ENCODE measurements at regions not wholly inside any gene's neighbourhood (a gene's known extent, or its start where the extent isn't known, plus 50 kb on each side); places are given as distances from the start of the nearest gene placed in this dataset.
A peak's percentile ranks its signal among the peaks of the same experiment; 100 is the strongest.
"Not testable (repeated sequence)": the region's sequence is repeated elsewhere in the genome, so short reads cannot be mapped to it uniquely, and the experiment has no call there.

- H3K27me3 ChIP-seq, H3K27ac ChIP-seq, H4K20me1 ChIP-seq, H3K36me3 ChIP-seq, H3K4me3 ChIP-seq, H3K4me1 ChIP-seq, H3K9ac ChIP-seq, H3K4me2 ChIP-seq: not testable (repeated sequence)
- H3K9me3 ChIP-seq (replicated peaks in 1 of 11) = peaks cover 19 to 33% (median 30%) of the 10 kb centered on the region in 11 experiments
These were observed 84.5 kb downstream of the IDS start for GRCh38 chrX:149420566-149420965.

- no peak overlapping the region for H3K9ac ChIP-seq
- peaks cover 4 to 24% (median 12%) of the 10 kb centered on the region in 11 experiments; a peak in 18 of 22 replicates for H3K9me3 ChIP-seq (replicated peaks in 1 of 11)
- H3K27ac ChIP-seq = no peak overlapping the region
- no peaks in the 10 kb centered on the region for H3K4me1 ChIP-seq
- no peaks in the 10 kb centered on the region for H3K27me3 ChIP-seq
- no peak for TF ChIP-seq Cebpa-rat (IDR thresholded peaks at IDR 0.05)
- H3K4me2 ChIP-seq = no peak overlapping the region
- H3K36me3 ChIP-seq = no peaks in the 10 kb centered on the region
- no peak overlapping the region for H3K4me3 ChIP-seq
- H4K20me1 ChIP-seq = no peaks in the 10 kb centered on the region
These were observed 107.1 kb downstream of the IDS start for GRCh38 chrX:149398027-149398426.

GRCh38 chrX:149392921-149393320, 112.2 kb downstream of the IDS start:
- H3K27me3 ChIP-seq = no peaks in the 10 kb centered on the region
- H3K36me3 ChIP-seq = no peaks in the 10 kb centered on the region
- H3K27ac ChIP-seq = no peak overlapping the region
- H4K20me1 ChIP-seq = no peaks in the 10 kb centered on the region
- no peak overlapping the region for H3K4me2 ChIP-seq
- H3K4me3 ChIP-seq = no peak overlapping the region
- H3K9ac ChIP-seq = no peak overlapping the region
- H3K9me3 ChIP-seq (replicated peaks in 1 of 11) = peaks cover 4 to 24% (median 12%) of the 10 kb centered on the region in 11 experiments; a peak in 18 of 22 replicates
- no peak for TF ChIP-seq Cebpa-rat (IDR thresholded peaks at IDR 0.05)
- H3K4me1 ChIP-seq = no peaks in the 10 kb centered on the region

GRCh38 chrX:149383852-149384251, 121.3 kb downstream of the IDS start:
- H3K4me2 ChIP-seq = no peak overlapping the region
- no peak overlapping the region for H3K4me3 ChIP-seq
- H3K36me3 ChIP-seq = no peaks in the 10 kb centered on the region
- H3K9ac ChIP-seq = no peak overlapping the region
- peaks cover 0 to 9% (median 7%) of the 10 kb centered on the region in 11 experiments; a peak in 12 of 22 replicates for H3K9me3 ChIP-seq (replicated peaks in 1 of 11)
- H3K4me1 ChIP-seq = no peaks in the 10 kb centered on the region
- H3K27ac ChIP-seq = no peak overlapping the region
- TF ChIP-seq Cebpa-rat (IDR thresholded peaks at IDR 0.05) = no peak
- H4K20me1 ChIP-seq = no peaks in the 10 kb centered on the region
- H3K27me3 ChIP-seq = no peaks in the 10 kb centered on the region

DNA sequence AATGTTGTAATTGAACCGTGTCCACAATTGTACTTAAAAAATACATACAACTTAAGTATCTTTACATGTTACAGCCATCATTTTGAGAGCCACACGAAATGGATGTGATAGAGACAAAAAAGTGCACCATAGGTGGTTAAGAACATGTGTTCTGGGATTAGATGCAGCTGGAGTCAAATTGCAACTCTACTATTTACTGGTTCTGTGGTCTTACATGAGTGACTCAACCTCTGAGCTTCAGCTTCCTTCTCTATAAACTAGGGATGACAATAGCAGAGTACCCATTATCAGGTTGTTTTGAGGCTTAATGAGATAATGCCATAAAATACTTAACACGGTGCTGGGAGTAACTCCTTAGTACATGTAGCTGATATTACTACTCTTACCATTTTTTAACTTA, 130.4 kb downstream of the IDS start:
- Histone ChIP-seq H3K4me3 (no peak overlapping the region), H3K36me3 (no peaks in the 10 kb centered on the region)
- no peak for TF ChIP-seq Cebpa-rat (IDR thresholded peaks at IDR 0.05)

GRCh38 chrX:149372866-149373265, 132.2 kb downstream of the IDS start:
- peaks cover 0 to 18% (median 11%) of the 10 kb centered on the region in 10 experiments; a peak in 7 of 20 replicates for H3K4me1 ChIP-seq
- no peak overlapping the region for H3K27ac ChIP-seq
- no peaks in the 10 kb centered on the region for H3K27me3 ChIP-seq
- H3K4me2 ChIP-seq = no peak overlapping the region; a peak in 4 of 22 replicates
- peaks cover 0 to 6% (median 0%) of the 10 kb centered on the region in 11 experiments; a peak in 1 of 22 replicates for H3K9me3 ChIP-seq (replicated peaks in 1 of 11)
- H3K9ac ChIP-seq = no peak overlapping the region
- no peaks in the 10 kb centered on the region for H3K36me3 ChIP-seq
- TF ChIP-seq Cebpa-rat (IDR thresholded peaks at IDR 0.05) = no peak
- H3K4me3 ChIP-seq = no peak overlapping the region
- H4K20me1 ChIP-seq = no peaks in the 10 kb centered on the region

More for the DNA sequence above, 130.4 kb downstream of the IDS start:
- no peak overlapping the region for H3K27ac ChIP-seq
- no peak overlapping the region for H3K4me2 ChIP-seq
- H4K20me1 ChIP-seq = no peaks in the 10 kb centered on the region
- no peak overlapping the region for H3K9ac ChIP-seq
- H3K27me3 ChIP-seq = no peaks in the 10 kb centered on the region
- no peaks in the 10 kb centered on the region for H3K9me3 ChIP-seq (replicated peaks in 1 of 11)
- peaks cover 0 to 18% (median 11%) of the 10 kb centered on the region in 10 experiments; a peak in 7 of 20 replicates for H3K4me1 ChIP-seq

GRCh38 chrX:149371986-149372385, 133.1 kb downstream of the IDS start:
- H3K27ac ChIP-seq = no peak overlapping the region; a peak in 1 of 22 replicates
- peaks cover 0 to 18% (median 11%) of the 10 kb centered on the region in 10 experiments; a peak in 7 of 20 replicates for H3K4me1 ChIP-seq
- H3K36me3 ChIP-seq = no peaks in the 10 kb centered on the region
- H4K20me1 ChIP-seq = no peaks in the 10 kb centered on the region
- H3K9ac ChIP-seq = no peak overlapping the region
- H3K4me3 ChIP-seq = no peak overlapping the region
- no peaks in the 10 kb centered on the region for H3K27me3 ChIP-seq
- H3K4me2 ChIP-seq = peak overlapping the region in 7 of 11 experiments; percentile 3 to 57 (median 41); a peak in 9 of 22 replicates
- no peak for TF ChIP-seq Cebpa-rat (IDR thresholded peaks at IDR 0.05)
- H3K9me3 ChIP-seq (replicated peaks in 1 of 11) = peaks cover 0 to 6% (median 0%) of the 10 kb centered on the region in 11 experiments; a peak in 1 of 22 replicates

GRCh38 chrX:149370097-149370496, 135.0 kb downstream of the IDS start:
- peaks cover 0 to 6% (median 0%) of the 10 kb centered on the region in 11 experiments; a peak in 1 of 22 replicates for H3K9me3 ChIP-seq (replicated peaks in 1 of 11)
- no peaks in the 10 kb centered on the region for H3K27me3 ChIP-seq

GRCh38 chrX:149365552-149365951, 139.6 kb downstream of the IDS start:
- Histone ChIP-seq H3K9me3 (replicated peaks in 1 of 11) (peaks cover 0 to 6% (median 0%) of the 10 kb centered on the region in 11 experiments; a peak in 2 of 22 replicates), H3K27ac (no peak overlapping the region), H4K20me1 (no peaks in the 10 kb centered on the region), H3K36me3 (no peaks in the 10 kb centered on the region), H3K4me3 (no peak overlapping the region), H3K9ac (no peak overlapping the region), H3K4me1 (peaks cover 0 to 13% (median 7%) of the 10 kb centered on the region in 10 experiments; a peak in 11 of 20 replicates), H3K4me2 (no peak overlapping the region), H3K27me3 (no peaks in the 10 kb centered on the region)
- TF ChIP-seq Cebpa-rat (IDR thresholded peaks at IDR 0.05) = no peak

More at GRCh38 chrX:149370097-149370496, 135.0 kb downstream of the IDS start:
- Histone ChIP-seq H3K27ac (no peak overlapping the region), H3K36me3 (no peaks in the 10 kb centered on the region), H3K4me3 (no peak overlapping the region), H3K4me1 (peaks cover 0 to 18% (median 11%) of the 10 kb centered on the region in 10 experiments; a peak in 7 of 20 replicates), H4K20me1 (no peaks in the 10 kb centered on the region), H3K4me2 (no peak overlapping the region), H3K9ac (no peak overlapping the region)
- TF ChIP-seq Cebpa-rat (IDR thresholded peaks at IDR 0.05) = no peak

DNA sequence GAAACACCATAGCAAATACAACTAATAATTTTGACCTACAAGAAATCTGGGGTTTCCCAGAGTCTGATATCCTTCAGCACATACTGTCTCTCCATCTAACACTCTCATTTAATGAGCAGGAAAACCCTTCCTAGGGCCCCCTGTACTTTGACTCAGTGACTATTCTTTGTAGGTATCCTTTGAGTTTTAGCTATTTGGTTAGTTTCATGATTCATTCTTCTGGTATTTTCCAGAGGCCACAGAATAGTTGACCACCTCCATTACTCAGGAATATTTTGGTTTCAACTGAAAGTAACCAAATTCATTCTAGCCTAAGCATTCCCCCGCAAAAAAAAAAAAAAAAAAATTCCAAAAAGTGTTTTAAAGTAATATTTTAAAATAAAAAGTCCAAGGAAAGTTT, 140.0 kb downstream of the IDS start:
- Histone ChIP-seq H3K9me3 (replicated peaks in 1 of 11) (peaks cover 0 to 6% (median 0%) of the 10 kb centered on the region in 11 experiments; a peak in 5 of 22 replicates), H3K36me3 (no peaks in the 10 kb centered on the region), H3K27ac (no peak overlapping the region), H3K4me3 (no peak overlapping the region), H3K4me1 (peaks cover 0 to 13% (median 7%) of the 10 kb centered on the region in 10 experiments; a peak in 11 of 20 replicates), H3K9ac (no peak overlapping the region), H3K4me2 (no peak overlapping the region), H4K20me1 (no peaks in the 10 kb centered on the region), H3K27me3 (no peaks in the 10 kb centered on the region)
- TF ChIP-seq Cebpa-rat (IDR thresholded peaks at IDR 0.05) = no peak

Data from BLaER1 treated with 17β-estradiol and CSF1 and Interleukin-3, amounts not matched to agents 10 nM and 100 nM (cell line).